ENCODE measurements at regions not wholly inside any gene's neighbourhood (a gene's known extent, or its start where the extent isn't known, plus 50 kb on each side); places are given as distances from the start of the nearest gene placed in this dataset.

DNA sequence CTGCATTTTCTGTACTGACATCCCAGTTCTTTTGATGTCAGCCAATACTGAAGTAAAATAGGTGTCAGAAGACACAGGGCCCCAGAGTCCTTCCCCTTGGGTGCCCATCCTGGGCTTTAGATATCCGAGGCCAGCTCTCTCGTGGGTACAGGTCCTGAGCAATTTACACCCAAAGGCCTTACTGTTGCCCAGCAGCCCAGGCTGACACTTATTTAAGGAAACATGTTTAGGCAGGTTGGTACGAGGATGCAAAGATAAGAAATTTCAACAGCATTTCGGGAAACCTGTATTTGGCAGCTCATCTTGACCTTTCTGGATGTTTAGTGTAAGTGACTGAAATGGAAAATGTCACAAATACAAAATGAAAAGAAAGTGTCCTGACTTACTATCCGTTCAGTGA is 130.0 kb upstream of the IL12A start:
- no peak for DNase-seq
- 53% methylated on average over 5 of the region's 5 CpGs for WGBS (ENCODE audit: insufficient coverage, low coverage, low lambda C conversion rate, missing lambda C conversion rate)
- H3K9me3 ChIP-seq = no peaks in the 10 kb centered on the region
- no peak for ATAC-seq
- no peak for TF ChIP-seq POLR2A (IDR thresholded peaks at IDR 0.05)
- TF ChIP-seq, protein P1, sequence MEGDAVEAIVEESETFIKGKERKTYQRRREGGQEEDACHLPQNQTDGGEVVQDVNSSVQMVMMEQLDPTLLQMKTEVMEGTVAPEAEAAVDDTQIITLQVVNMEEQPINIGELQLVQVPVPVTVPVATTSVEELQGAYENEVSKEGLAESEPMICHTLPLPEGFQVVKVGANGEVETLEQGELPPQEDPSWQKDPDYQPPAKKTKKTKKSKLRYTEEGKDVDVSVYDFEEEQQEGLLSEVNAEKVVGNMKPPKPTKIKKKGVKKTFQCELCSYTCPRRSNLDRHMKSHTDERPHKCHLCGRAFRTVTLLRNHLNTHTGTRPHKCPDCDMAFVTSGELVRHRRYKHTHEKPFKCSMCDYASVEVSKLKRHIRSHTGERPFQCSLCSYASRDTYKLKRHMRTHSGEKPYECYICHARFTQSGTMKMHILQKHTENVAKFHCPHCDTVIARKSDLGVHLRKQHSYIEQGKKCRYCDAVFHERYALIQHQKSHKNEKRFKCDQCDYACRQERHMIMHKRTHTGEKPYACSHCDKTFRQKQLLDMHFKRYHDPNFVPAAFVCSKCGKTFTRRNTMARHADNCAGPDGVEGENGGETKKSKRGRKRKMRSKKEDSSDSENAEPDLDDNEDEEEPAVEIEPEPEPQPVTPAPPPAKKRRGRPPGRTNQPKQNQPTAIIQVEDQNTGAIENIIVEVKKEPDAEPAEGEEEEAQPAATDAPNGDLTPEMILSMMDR (IDR thresholded peaks at IDR 0.05) = no peak
- no peak overlapping the region for H3K27ac ChIP-seq
- H3K36me3 ChIP-seq = no peaks in the 10 kb centered on the region
- H3K4me3 ChIP-seq = no peak overlapping the region
- intact Hi-C loops (cut with DNase I) = no loop called here
- H3K27me3 ChIP-seq = no peaks in the 10 kb centered on the region
- no peaks in the 10 kb centered on the region for H3K4me1 ChIP-seq

DNA sequence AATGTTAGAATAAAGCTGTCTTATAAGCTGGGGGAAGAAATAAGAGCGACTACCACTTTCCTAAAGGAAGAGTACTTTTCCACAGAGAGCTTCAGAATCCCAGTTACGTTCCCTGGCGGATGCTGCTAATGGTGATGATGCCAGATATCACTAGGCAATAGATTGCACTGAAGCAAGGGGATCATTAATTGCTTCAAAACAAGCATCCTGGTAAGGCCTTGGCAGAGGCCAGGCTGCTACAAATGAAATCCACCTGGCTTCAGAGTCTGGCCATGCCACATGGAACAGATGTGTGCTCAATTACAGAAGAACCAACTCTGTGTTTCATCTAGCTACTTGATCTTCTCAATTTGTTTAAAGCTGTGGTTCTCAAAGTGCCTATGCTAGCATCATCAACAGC is 129.2 kb upstream of the IL12A start:
- no peaks in the 10 kb centered on the region for H3K36me3 ChIP-seq
- no peaks in the 10 kb centered on the region for H3K27me3 ChIP-seq
- intact Hi-C loops (cut with DNase I) = no loop called here
- DNase-seq = no peak
- H3K4me3 ChIP-seq = no peak overlapping the region
- 100% methylated on average over 1 of the region's 3 CpGs for WGBS (ENCODE audit: insufficient coverage, low coverage, low lambda C conversion rate, missing lambda C conversion rate)
- H3K9me3 ChIP-seq = no peaks in the 10 kb centered on the region
- no peaks in the 10 kb centered on the region for H3K4me1 ChIP-seq
- no peak overlapping the region for H3K27ac ChIP-seq
- ATAC-seq = no peak
- TF ChIP-seq, protein P1 (IDR thresholded peaks at IDR 0.05) = no peak
- no peak for TF ChIP-seq POLR2A (IDR thresholded peaks at IDR 0.05)

DNA sequence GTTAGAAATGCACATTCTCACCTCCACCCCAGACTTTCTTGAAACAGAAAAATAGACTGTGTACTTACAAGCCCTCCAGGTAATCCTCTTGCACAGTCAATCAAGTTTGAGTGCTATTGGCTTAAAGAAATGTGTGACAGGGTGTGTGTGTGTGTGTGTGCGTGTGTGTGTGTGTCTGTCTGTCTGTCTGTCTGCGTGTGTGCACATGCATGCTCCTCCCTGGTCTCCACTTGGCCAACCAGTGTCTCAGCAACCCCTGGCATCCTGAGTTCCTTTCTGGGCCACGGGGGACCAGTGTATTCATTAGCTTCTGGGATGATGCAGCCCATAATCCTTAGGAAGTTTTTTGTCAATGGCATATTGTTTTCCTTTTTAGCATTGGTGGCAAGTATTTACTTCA is 128.8 kb upstream of the IL12A start:
- no peak for TF ChIP-seq POLR2A (IDR thresholded peaks at IDR 0.05)
- TF ChIP-seq, protein P1 (IDR thresholded peaks at IDR 0.05) = no peak
- H3K4me1 ChIP-seq = no peaks in the 10 kb centered on the region
- H3K36me3 ChIP-seq = no peaks in the 10 kb centered on the region
- no CpG with 5 or more reads among the region's 3 CpGs for WGBS (ENCODE audit: insufficient coverage, low coverage, low lambda C conversion rate, missing lambda C conversion rate)
- no peaks in the 10 kb centered on the region for H3K9me3 ChIP-seq
- no peak for DNase-seq
- H3K27ac ChIP-seq = no peak overlapping the region
- H3K4me3 ChIP-seq = no peak overlapping the region
- intact Hi-C loops (cut with DNase I) = no loop called here
- ATAC-seq = no peak
- no peaks in the 10 kb centered on the region for H3K27me3 ChIP-seq

DNA sequence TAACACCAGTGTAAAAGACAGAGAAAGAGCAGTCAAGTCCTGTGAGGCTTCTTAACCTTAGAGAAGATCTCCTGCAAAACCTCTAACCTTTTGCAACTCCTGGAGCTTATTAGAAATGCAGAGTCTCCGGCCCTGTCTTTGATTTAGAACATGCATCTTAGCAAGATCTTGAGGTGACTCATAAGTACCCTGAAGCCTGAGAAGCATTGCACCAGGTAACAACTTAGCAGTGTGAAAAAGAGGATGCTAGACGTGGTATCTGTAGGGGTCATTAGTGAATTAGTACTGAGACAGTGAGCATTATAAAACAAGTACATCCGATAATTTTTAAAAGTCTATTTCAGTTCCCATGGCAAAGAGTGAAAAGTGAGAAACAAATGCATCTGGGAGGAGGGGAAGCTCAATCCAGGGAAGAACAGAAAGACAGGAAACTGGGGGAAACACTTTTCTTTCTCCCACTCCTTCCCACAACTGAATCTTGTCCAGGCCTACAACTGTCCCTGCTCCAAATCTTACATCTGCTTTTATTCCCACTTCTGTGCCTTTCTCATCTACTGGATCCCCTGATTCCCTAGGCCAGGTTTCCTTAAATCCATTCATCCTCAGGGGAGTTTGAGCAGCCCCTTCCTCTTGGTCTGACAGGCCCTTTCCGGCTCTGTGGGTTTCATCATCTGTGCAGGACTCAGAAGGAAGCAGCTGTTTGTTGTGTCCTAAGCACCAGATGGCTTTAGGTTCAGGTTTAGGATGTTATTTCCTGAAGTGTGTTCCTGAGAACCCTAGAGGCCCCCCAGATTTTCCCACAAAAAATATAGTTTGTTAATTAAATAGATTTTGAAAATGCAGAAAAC is 128.1 kb upstream of the IL12A start:
- WGBS (ENCODE audit: insufficient coverage, low coverage, low lambda C conversion rate, missing lambda C conversion rate) = 55% methylated on average over 4 of the region's 4 CpGs
- TF ChIP-seq POLR2A (IDR thresholded peaks at IDR 0.05) = no peak
- TF ChIP-seq, protein P1 (IDR thresholded peaks at IDR 0.05) = no peak
- H3K36me3 ChIP-seq = no peaks in the 10 kb centered on the region
- H3K4me1 ChIP-seq = no peaks in the 10 kb centered on the region
- intact Hi-C loops (cut with DNase I) = no loop called here
- H3K4me3 ChIP-seq = no peak overlapping the region
- H3K9me3 ChIP-seq = no peaks in the 10 kb centered on the region
- peak in 1 of 4 donors; percentile 53 for ATAC-seq
- no peaks in the 10 kb centered on the region for H3K27me3 ChIP-seq
- DNase-seq = no peak
- no peak overlapping the region for H3K27ac ChIP-seq
